ENCODE measurements at regions not wholly inside any gene's neighbourhood (a gene's known extent, or its start where the extent isn't known, plus 50 kb on each side); places are given as distances from the start of the nearest gene placed in this dataset.

- FAIRE-seq: no peak
Measured at GRCh38 chr10:20726381-20726780, 170.7 kb downstream of the NEBL start.

GRCh38 chr10:20714979-20715378 is 182.1 kb downstream of the NEBL start:
- FAIRE-seq: no peak

DNA sequence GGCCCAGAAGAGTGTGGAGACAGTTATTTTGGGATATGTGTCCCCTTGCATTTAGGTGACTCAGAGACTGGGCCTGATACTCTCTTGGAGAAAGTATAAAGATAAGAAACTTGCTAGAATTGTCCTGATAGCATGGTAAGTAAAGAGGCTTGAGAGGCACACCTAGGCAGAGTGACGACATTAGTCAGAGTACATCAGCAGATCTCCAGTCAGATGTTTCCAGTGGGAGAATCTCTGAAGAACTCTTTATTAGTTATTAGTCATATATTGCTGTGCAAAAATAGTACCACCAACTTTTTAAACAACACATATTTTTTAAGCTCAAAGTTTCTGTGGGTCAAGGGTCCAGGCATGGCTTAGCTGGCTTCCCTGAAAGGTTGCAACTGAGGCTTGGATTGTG is 182.6 kb downstream of the NEBL start:
- FAIRE-seq: no peak

GRCh38 chr10:20713420-20713819 is 183.7 kb downstream of the NEBL start:
- FAIRE-seq: no peak

GRCh38 chr10:20712774-20713173 is 184.3 kb downstream of the NEBL start:
- no peak for FAIRE-seq

DNA sequence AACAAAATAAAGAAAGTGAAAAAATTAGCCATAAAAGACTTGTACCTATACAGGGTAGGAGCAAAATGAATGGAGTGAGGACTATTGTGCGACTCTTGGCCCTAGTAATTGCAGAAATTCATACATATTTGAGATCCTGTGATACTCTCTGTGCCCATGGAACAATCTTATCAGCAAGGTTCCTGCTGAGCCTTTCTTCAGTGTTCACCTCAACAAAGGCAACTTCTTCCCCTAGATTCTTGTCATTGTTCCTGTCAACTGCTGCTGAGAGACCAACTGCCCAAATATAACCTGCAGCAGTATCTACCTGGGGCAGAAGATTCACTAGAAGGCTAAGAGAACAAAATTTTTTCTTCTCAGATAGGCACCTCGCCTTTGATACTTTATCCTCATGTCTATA is 187.4 kb downstream of the NEBL start:
- FAIRE-seq: no peak

- FAIRE-seq: no peak
Measured at GRCh38 chr10:20708305-20708704, 188.8 kb downstream of the NEBL start.

GRCh38 chr10:20707251-20707650 is 189.9 kb downstream of the NEBL start:
- no peak for FAIRE-seq

DNA sequence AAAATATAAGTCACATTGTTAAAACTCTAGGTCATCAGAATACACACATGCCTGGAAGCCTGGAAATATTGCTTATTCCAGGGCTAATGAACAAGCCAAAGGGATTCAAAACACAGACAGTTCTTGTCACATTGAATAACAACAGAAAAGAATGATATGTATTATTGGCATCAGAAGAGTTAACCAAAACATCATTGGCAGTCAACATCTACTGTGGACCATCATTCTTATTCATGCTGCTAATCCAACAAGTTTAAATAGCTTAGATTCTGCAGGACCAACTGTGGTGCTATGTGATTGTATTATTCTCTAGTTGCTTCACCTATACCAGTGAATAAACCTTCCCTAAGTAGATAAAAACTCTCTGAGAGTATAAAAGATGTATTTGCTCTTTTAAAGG is 198.3 kb downstream of the NEBL start:
- no peak for FAIRE-seq

DNA sequence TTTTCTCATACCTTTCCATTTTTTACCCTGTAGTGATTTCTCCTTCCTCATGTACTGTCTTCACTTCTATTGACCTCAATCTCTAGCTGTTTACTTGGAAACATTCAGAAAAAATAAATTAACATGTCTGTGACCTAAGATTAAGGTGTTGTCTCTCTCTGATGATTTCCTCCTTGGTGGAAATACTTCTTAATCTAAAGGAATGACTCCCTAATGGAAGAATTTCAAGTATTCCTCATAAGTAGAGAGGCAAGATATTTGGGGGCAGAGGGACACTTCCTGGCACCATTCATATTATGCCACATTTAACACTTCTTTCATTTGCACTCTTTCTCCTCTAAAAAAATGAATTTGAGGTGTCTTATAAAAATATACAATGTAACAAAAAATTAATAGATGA is 202.8 kb downstream of the NEBL start:
- no peak for FAIRE-seq

DNA sequence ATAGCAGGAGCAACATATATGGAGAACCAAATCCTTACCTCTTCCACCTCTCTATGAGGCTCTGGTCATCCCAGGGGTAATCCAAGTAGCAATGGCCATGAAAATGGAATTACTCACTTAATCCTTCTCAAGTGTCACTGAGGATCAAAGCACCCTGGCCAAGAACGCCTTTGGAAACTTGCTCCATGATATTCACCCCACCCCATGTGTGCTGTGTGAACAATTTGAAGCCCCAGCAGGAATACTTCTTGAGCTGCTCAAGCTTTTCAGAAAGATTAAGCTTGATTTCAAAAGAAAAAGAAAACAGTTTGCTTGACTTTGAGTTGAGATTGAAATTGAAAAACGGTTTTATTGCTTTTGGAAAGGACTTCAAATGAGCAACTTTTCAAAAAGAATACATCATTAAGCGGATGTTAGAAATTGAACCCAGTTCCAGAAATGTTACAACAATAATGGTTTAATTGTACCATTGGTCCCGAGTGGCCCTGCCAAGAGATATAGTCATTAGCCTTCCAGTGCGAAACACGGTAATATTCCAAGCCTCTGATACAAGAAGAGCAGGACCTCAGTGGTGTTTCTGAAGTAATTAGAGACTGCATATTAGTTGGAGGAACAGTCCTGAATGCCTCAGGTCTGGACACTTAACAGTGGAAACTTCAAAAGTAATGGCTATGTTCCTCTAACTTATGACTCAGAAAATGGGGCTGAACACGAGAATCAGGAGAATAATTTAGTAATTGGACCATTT is 208.1 kb downstream of the NEBL start:
- FAIRE-seq: no peak

GRCh38 chr10:20686015-20686635 is 211.0 kb downstream of the NEBL start:
- no peak for FAIRE-seq

GRCh38 chr10:20685462-20685861 is 211.6 kb downstream of the NEBL start:
- FAIRE-seq: no peak

DNA sequence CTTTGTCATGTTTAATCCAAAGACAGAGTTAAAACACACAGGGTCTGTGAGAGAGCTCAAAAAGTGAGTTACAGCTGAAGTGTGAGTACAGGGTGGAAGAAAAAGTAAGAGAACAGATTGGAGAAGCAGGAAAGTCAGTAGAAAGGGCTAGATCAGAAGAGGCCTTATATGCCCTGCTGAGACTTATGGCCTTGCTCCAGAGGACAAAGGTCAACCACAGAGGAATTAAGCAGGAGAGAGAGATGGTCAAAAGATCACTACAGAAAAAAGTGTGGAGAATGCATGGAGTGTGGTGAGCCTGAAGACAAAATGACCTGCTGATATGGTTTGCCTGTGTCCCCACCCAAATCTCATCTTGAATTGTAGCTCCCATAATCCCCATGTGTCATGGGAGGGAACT is 213.8 kb downstream of the NEBL start:
- FAIRE-seq: no peak

GRCh38 chr10:20682782-20683181 is 214.3 kb downstream of the NEBL start:
- FAIRE-seq: no peak

DNA sequence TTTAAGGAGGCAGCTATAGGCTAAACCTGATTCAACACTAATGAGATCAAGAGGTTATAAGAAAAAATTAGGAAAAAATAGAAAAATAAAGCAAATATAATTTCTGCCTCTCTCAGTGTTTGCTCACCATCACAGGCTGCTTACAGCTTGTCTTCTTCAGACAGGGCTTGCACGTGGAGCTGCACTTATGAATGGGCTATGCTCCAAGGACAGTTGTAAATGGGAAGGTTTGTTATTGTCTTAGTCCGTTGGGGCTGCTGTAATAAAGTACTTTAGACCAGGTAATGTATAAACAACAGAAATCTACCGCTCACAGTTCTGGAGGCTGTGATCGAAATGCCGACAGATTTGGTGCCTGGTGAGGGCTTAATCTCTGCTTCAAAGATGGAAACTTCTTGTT is 219.8 kb downstream of the NEBL start:
- no peak for FAIRE-seq

GRCh38 chr10:20674926-20675325 is 222.2 kb downstream of the NEBL start:
- no peak for FAIRE-seq

- FAIRE-seq: no peak
Measured at GRCh38 chr10:20673175-20673574, 223.9 kb downstream of the NEBL start.

DNA sequence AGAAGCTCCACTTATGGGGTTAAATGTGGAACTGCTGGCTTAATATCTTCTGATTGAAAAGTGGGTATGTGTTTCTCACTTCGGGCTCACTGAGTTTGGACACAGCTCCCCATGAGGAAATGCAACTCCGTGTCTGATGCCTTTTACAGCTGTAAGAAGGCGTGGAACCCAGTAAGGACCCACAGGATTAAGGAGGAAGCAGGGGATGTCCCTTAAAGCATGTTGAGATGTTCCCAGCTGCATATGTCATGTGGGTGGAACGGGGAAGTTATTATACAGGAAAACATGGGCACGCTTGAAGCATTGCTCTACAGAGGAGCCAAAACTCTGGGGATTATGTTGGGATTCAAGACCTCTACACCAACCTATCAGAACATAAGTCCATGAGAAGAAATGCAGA is 224.4 kb downstream of the NEBL start:
- FAIRE-seq: no peak

- FAIRE-seq: no peak
Measured at GRCh38 chr10:20670579-20670978, 226.5 kb downstream of the NEBL start.

DNA sequence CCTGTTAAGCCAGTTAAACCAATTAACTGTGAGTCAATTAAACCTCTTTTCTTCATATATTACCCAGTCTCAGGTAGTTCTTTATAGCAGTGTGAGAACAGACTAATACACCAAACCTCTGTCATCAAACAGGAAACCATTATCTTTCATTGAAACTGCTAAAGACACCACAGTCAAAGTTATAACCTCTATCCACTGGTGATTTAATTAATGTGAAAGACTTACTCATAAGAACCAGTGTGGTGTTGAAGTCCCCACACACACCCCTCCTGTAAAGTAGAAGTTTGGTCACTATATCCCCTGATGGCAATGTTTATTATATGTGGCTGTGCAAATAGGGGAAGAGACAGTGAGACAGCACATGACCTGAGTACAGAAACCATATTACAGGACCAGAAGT is 228.1 kb downstream of the NEBL start:
- FAIRE-seq: no peak

- no peak for FAIRE-seq
Measured at GRCh38 chr10:20662742-20663141, 234.4 kb downstream of the NEBL start.

GRCh38 chr10:20659225-20659624 is 237.9 kb downstream of the NEBL start:
- FAIRE-seq: no peak

GRCh38 chr10:20658158-20658557 is 239.0 kb downstream of the NEBL start:
- no peak for FAIRE-seq

- no peak for FAIRE-seq
Measured at GRCh38 chr10:20656886-20657285, 240.2 kb downstream of the NEBL start.
